Mammary epithelial cell (primary cell): ENCODE measurements at regions not wholly inside any gene's neighbourhood (a gene's known extent, or its start where the extent isn't known, plus 50 kb on each side); places are given as distances from the start of the nearest gene placed in this dataset.
"Not testable (repeated sequence)": the region's sequence is repeated elsewhere in the genome, so short reads cannot be mapped to it uniquely, and the experiment has no call there.

Source experiments
- CTCF ChIP-seq, 2 donors: IDR thresholded peaks in 1 of 2; conservative IDR thresholded peaks in 1 of 2; 2 replicates each; pipeline ENCODE4 v1.5.1; 2011 to 2012; ENCODE audit warnings: inconsistent platforms in 2 of 2, low read length in 2 of 2, mild to moderate bottlenecking in 2 of 2, control low read depth in 1 of 2, low read depth in 1 of 2; ENCODE audit not compliant: insufficient read depth in 1 of 2; ENCODE audit errors: extremely low read depth in 1 of 2
- EZH2 ChIP-seq: IDR thresholded peaks from 2 replicates; pipeline ENCODE4 v1.6.1; 2012; ENCODE audit warnings: low read length, inconsistent platforms, borderline replicate concordance

GRCh38 chr5:20943183-20943971 lies 955.4 kb upstream of the CDH18 start:
- not testable (repeated sequence) for TF ChIP-seq CTCF (conservative IDR thresholded peaks at IDR 0.05 in 1 of 2, IDR thresholded peaks at IDR 0.05 in 1 of 2; ENCODE audit: extremely low read depth in 1 of 2, insufficient read depth in 1 of 2, low read depth in 1 of 2, low read length in 2 of 2); EZH2
